ENCODE measurements at regions not wholly inside any gene's neighbourhood (a gene's known extent, or its start where the extent isn't known, plus 50 kb on each side); places are given as distances from the start of the nearest gene placed in this dataset.

DNA sequence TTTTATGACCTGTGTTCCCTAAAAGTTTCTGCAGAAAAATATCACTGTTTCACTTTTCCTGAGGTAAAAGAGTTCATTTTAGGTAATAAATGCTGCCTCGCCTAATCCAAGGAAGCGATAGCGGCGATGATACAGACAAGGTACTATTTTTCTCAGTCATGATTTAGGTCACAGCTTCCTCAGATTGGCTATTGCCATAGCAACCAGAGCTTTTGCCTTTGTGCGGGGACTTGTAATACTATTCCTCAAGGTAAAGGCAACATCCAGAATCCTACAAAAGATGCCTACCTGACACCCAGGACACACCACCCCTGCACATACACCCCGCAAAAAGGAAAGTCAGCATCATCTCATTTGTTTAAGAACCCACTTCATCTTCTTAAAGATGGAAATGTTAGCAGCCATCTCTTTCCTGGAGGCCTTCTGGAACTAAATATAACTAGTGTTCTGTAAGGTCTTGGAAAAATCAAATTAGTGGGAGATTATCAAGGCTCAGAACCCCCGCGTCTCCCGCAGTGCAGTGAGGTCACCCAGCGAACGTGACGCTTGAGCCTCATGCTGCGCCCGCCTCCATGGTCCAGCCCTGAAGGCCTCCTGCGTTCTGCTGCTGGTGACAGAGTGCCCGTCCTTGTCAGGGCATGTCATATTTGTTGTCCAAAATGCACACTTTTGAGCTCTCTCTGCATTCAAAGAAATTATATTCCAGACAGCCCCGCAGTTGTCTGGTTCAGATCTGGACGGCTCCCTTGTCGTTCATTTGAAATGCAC lies 402.0 kb upstream of the RNF32 start:
- H4K20me1 ChIP-seq (ENCODE audit: control insufficient read depth, insufficient read depth, low read length, poor library complexity, severe bottlenecking), result no peaks in the 10 kb centered on the region
- intact Hi-C loops (cut with micrococcal nuclease), result no loop called here
- H3K27ac Mint-ChIP-seq, result no peak overlapping the region
- H3K27ac ChIP-seq (ENCODE audit: low read length in 2 of 2), result no peak overlapping the region
- H3K4me2 ChIP-seq (replicated peaks; ENCODE audit: low read depth, low read length, poor library complexity, severe bottlenecking), result no peak overlapping the region
- TF ChIP-seq, protein P1, sequence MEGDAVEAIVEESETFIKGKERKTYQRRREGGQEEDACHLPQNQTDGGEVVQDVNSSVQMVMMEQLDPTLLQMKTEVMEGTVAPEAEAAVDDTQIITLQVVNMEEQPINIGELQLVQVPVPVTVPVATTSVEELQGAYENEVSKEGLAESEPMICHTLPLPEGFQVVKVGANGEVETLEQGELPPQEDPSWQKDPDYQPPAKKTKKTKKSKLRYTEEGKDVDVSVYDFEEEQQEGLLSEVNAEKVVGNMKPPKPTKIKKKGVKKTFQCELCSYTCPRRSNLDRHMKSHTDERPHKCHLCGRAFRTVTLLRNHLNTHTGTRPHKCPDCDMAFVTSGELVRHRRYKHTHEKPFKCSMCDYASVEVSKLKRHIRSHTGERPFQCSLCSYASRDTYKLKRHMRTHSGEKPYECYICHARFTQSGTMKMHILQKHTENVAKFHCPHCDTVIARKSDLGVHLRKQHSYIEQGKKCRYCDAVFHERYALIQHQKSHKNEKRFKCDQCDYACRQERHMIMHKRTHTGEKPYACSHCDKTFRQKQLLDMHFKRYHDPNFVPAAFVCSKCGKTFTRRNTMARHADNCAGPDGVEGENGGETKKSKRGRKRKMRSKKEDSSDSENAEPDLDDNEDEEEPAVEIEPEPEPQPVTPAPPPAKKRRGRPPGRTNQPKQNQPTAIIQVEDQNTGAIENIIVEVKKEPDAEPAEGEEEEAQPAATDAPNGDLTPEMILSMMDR (IDR thresholded peaks at IDR 0.05), result no peak
- no peak for TF ChIP-seq EZH2 (IDR thresholded peaks at IDR 0.05; ENCODE audit: borderline replicate concordance, insufficient read depth, low read depth, low read length, poor library complexity, severe bottlenecking)
- H3K4me3 ChIP-seq (ENCODE audit: control extremely low read depth in 1 of 5, extremely low read depth in 1 of 5, insufficient read depth in 1 of 5, low read depth in 2 of 5, low read length in 4 of 5), result no peak overlapping the region
- ATAC-seq (ENCODE audit: low read depth) (no peak), DNase-seq (no peak)
- no peaks in the 10 kb centered on the region for H3K79me2 ChIP-seq (ENCODE audit: control insufficient read depth, insufficient read depth, low read length)
- no peaks in the 10 kb centered on the region for H3K27me3 Mint-ChIP-seq
- ChIA-PET POLR2A (no interaction called here), CTCF (no interaction called here)
- H3K9ac ChIP-seq (ENCODE audit: low read length), result no peak overlapping the region
- no peaks in the 10 kb centered on the region for H3K4me1 Mint-ChIP-seq
- no peak overlapping the region for H2AFZ ChIP-seq (ENCODE audit: insufficient read depth, low read depth, low read length, poor library complexity, severe bottlenecking)
- 95% methylated on average over 18 of the region's 19 CpGs for WGBS (ENCODE audit: insufficient coverage)
- no peaks in the 10 kb centered on the region for H3K4me1 ChIP-seq (ENCODE audit: control insufficient read depth in 2 of 2, insufficient read depth in 2 of 2, low read length in 2 of 2)
- H3K36me3 ChIP-seq (replicated peaks in 1 of 2; ENCODE audit: control extremely low read depth in 1 of 2, control insufficient read depth in 1 of 2, extremely low read depth in 1 of 2, insufficient read depth in 2 of 2, low read length in 1 of 2), result no peaks in the 10 kb centered on the region
- no peaks in the 10 kb centered on the region for H3K27me3 ChIP-seq (replicated peaks in 1 of 4; ENCODE audit: control extremely low read depth in 1 of 4, control insufficient read depth in 3 of 4, insufficient read depth in 4 of 4, low read length in 3 of 4)
- H3K4me3 Mint-ChIP-seq, result no peak overlapping the region
- peaks cover 0 to 8% (median 0%) of the 10 kb centered on the region in 3 donors for H3K9me3 ChIP-seq (ENCODE audit: control extremely low read depth in 1 of 3, control insufficient read depth in 2 of 3, insufficient read depth in 1 of 3, low read length in 2 of 3)
- peaks cover 2% of the 10 kb centered on the region for H3K9me3 Mint-ChIP-seq (ENCODE audit: insufficient read depth)

DNA sequence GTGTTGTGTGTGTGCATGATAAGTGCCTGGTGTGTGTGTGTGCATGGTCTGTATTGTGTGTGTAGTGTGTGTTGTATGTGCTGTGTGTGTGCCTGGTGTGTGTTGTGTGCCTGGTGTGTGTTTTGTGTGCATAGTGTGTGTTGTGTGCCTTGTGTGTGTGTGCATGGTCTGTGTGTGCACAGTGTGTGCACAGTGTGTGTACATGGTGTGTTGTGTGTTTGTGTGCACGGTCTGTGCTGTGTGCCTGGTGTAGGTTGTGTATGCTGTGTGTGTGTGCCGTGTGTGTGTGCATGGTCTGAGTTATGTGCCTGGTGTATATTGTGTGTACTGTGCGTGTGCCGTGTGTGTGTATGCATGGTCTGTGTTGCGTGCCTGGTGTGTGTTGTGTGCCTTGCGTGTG lies 403.0 kb upstream of the RNF32 start:
- Histone ChIP-seq H3K9me3 (ENCODE audit: control extremely low read depth in 1 of 3, control insufficient read depth in 2 of 3, insufficient read depth in 1 of 3, low read length in 2 of 3) (peaks cover 0 to 12% (median 0%) of the 10 kb centered on the region in 3 donors), H3K9ac (ENCODE audit: low read length) (no peak overlapping the region), H3K4me2 (replicated peaks; ENCODE audit: low read depth, low read length, poor library complexity, severe bottlenecking) (no peak overlapping the region), H3K36me3 (replicated peaks in 1 of 2; ENCODE audit: control extremely low read depth in 1 of 2, control insufficient read depth in 1 of 2, extremely low read depth in 1 of 2, insufficient read depth in 2 of 2, low read length in 1 of 2) (no peaks in the 10 kb centered on the region), H3K4me3 (ENCODE audit: control extremely low read depth in 1 of 5, extremely low read depth in 1 of 5, insufficient read depth in 1 of 5, low read depth in 2 of 5, low read length in 4 of 5) (no peak overlapping the region), H3K79me2 (ENCODE audit: control insufficient read depth, insufficient read depth, low read length) (no peaks in the 10 kb centered on the region), H3K27me3 (replicated peaks in 1 of 4; ENCODE audit: control extremely low read depth in 1 of 4, control insufficient read depth in 3 of 4, insufficient read depth in 4 of 4, low read length in 3 of 4) (no peaks in the 10 kb centered on the region), H2AFZ (ENCODE audit: insufficient read depth, low read depth, low read length, poor library complexity, severe bottlenecking) (no peak overlapping the region), H3K4me1 (ENCODE audit: control insufficient read depth in 2 of 2, insufficient read depth in 2 of 2, low read length in 2 of 2) (no peaks in the 10 kb centered on the region), H4K20me1 (ENCODE audit: control insufficient read depth, insufficient read depth, low read length, poor library complexity, severe bottlenecking) (no peaks in the 10 kb centered on the region), H3K27ac (ENCODE audit: low read length in 2 of 2) (no peak overlapping the region)
- ATAC-seq (ENCODE audit: low read depth) (no peak), DNase-seq (no peak)
- H3K4me1 Mint-ChIP-seq, result no peaks in the 10 kb centered on the region
- no peaks in the 10 kb centered on the region for H3K27me3 Mint-ChIP-seq
- peaks cover 2% of the 10 kb centered on the region for H3K9me3 Mint-ChIP-seq (ENCODE audit: insufficient read depth)
- no peak for TF ChIP-seq EZH2 (IDR thresholded peaks at IDR 0.05; ENCODE audit: borderline replicate concordance, insufficient read depth, low read depth, low read length, poor library complexity, severe bottlenecking)
- no peak overlapping the region for H3K4me3 Mint-ChIP-seq
- POLR2A ChIA-PET, result no interaction called here
- 96% methylated on average over 6 of the region's 6 CpGs for WGBS (ENCODE audit: insufficient coverage)
- CTCF ChIA-PET, result no interaction called here
- no peak overlapping the region for H3K27ac Mint-ChIP-seq
- intact Hi-C loops (cut with micrococcal nuclease), result no loop called here

Measured in B cell (primary cell).